ENCODE measurements at regions not wholly inside any gene's neighbourhood (a gene's known extent, or its start where the extent isn't known, plus 50 kb on each side); places are given as distances from the start of the nearest gene placed in this dataset.

DNA sequence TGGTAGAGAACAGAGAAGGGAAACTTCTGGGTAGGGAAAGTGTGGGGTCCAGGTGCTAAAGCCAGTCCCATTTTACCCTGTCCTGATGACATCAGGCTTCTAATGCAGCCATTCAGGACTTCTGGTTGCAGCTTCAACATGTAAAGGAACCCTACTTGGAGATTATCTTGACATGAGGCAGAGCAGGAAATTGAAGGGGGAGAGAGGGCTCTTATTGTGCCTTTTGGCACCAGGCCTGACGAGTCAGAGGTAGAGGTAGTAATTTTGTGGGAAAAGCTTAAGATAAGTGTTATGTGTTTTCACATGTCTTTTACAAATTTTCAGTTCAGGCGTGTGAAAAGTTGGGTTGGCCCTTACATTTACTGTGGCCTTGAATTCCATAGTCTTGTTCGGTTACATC, 102.4 kb upstream of the APC start:
- H3K27me3 Mint-ChIP-seq = peaks cover 19% of the 10 kb centered on the region
- H3K36me3 Mint-ChIP-seq (ENCODE audit: low read depth) = no peaks in the 10 kb centered on the region
- no peaks in the 10 kb centered on the region for H3K4me1 Mint-ChIP-seq
- DNase-seq = no peak
- H3K27ac Mint-ChIP-seq = no peak overlapping the region
- H3K9me3 Mint-ChIP-seq = peaks cover 8% of the 10 kb centered on the region
- intact Hi-C loops (cut with micrococcal nuclease) = no loop called here
- no peak overlapping the region for H3K4me3 Mint-ChIP-seq

DNA sequence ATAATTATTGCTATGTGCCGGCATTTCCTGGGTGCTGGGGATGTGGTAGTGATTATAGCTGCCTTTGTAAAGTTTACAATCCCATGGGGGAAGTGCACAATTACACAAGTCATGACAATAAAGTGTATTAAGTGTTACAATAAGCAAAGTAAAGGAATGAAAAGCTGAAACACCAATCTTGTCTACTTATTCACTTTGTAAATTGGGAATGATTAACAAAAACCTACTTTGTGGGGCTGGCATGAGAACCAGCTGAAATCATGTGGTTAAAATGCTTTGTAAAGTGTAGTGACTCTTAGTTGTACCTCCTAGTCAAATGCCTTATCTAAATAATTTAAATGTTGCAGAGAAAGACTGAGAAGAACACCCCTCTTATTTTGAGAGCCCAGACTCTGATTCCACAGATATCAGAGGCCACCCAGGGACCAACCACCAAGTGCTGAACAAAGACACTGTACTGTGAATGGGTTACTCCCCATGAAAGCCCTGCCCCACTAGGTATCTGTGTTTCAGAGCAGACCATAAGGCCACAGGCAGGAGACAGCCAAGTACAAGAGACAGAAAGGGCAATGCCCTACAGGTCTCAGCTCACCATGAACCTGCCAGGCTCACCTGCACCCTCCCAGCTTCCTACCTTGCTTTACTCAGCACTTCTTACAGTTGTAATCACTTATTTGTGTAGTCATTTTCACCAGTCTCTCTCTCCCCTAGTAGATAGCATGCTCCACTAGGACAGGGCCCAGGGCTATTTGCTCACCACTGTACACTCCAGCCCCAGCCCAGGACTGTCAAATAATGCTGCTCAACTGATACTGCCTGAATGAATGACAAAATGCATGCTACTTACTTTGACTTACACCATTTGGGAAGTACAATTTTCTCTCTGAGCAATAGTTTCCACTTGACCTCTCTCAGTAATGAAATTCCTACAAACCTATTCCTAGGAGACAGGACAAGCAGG, 101.6 kb upstream of the APC start:
- Mint-ChIP-seq H3K36me3 (ENCODE audit: low read depth) (no peaks in the 10 kb centered on the region), H3K4me3 (no peak overlapping the region), H3K4me1 (no peaks in the 10 kb centered on the region), H3K9me3 (peaks cover 8% of the 10 kb centered on the region), H3K27me3 (peaks cover 16% of the 10 kb centered on the region), H3K27ac (no peak overlapping the region)
- no peak for DNase-seq
- intact Hi-C loops (cut with micrococcal nuclease) = no loop called here

DNA sequence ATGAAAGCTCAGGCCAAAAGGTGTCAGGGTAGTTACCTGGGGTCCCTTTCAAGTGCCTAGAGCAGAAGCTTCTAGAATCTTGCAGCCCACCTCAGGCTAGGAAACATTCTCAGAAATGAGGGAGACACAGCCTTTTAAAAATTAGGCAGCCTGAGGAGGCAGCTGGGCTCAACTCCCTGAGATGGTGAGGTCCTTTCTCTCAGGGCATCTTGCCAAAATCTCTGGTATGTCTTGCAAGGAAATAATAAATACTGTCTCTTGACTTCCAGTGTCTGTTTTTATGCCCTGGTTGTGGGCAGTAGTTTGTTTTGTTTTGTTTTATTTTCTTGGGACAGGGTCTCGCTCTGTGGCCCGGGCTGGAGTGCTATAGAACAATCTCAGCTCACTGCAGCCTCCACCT, 100.9 kb upstream of the APC start:
- no peak overlapping the region for H3K4me3 Mint-ChIP-seq
- no peak for DNase-seq
- intact Hi-C loops (cut with micrococcal nuclease) = no loop called here
- H3K27ac Mint-ChIP-seq = no peak overlapping the region
- H3K36me3 Mint-ChIP-seq (ENCODE audit: low read depth) = no peaks in the 10 kb centered on the region
- H3K9me3 Mint-ChIP-seq = peaks cover 8% of the 10 kb centered on the region
- H3K4me1 Mint-ChIP-seq = no peaks in the 10 kb centered on the region
- H3K27me3 Mint-ChIP-seq = peaks cover 15% of the 10 kb centered on the region

DNA sequence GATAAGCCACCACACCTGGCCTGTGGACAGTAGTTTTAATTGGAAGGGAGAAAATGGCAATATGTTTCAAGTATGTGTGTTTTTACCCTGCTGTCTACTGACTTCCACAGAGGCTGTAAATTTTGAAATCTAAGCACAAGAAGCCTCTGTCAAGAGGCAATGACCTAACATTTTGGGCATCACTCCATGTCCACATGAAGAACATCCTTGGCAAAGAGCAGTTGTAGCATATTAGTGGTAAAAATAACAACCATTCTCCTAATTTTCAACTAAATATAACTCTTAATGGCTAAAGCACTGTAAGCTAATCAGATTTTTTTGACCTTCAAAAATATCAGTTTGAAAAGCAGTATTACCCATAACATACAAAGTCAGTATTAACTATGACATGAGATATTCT, 100.3 kb upstream of the APC start:
- intact Hi-C loops (cut with micrococcal nuclease) = no loop called here
- Mint-ChIP-seq H3K4me3 (no peak overlapping the region), H3K27ac (no peak overlapping the region), H3K27me3 (peaks cover 15% of the 10 kb centered on the region), H3K9me3 (peaks cover 7% of the 10 kb centered on the region), H3K4me1 (no peaks in the 10 kb centered on the region), H3K36me3 (ENCODE audit: low read depth) (no peaks in the 10 kb centered on the region)
- no peak for DNase-seq

DNA sequence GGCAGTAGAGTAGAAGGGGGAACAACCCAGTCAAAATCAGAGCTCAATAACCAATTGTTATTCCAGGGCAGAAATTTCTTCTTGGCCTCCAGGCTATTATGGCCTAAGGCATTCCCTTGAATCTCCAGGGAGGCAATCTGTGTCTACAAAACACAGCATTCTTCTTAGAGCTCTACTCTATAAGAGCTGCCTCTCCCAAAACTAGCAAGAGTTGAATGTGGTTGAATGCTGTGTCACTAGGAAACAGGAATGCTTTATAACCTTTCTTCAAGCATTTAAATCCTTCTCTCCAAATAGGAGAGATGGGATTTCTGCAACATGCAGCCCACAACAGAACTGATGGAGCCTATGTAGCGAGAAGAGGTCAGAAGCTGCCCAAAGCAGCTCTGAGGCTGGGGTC, 97.1 kb upstream of the APC start:
- Mint-ChIP-seq H3K4me3 (no peak overlapping the region), H3K27ac (no peak overlapping the region), H3K27me3 (peaks cover 10% of the 10 kb centered on the region), H3K9me3 (no peaks in the 10 kb centered on the region), H3K36me3 (ENCODE audit: low read depth) (no peaks in the 10 kb centered on the region), H3K4me1 (no peaks in the 10 kb centered on the region)
- no peak for DNase-seq
- intact Hi-C loops (cut with micrococcal nuclease) = no loop called here

DNA sequence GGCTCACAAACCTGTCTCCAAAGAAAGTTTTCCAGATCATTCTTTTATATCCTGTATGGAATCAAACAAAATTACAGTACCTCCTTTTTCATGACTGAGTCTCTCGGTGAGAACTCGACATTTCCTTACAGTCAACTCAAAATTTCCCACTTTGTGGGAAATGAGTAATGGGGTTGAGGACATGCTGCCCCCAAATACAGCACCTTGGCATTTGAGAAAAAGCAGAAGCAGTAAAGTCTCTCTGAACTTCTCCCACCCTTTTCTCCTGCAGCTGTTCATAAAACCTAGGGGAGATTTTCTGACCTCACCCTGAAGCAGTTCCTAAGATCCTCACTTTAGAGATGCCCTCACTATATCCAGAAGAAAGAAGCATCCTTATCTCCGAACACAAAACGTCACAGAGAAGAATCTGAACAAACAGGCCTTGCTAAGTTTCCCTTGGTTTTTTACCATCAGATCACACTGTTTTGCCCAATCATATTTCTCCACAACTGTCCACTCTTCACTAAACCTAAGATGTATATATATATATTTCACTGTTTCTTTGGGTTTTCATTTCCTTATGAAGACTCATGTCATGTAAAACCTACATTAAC, 96.1 kb upstream of the APC start:
- intact Hi-C loops (cut with micrococcal nuclease) = no loop called here
- H3K9me3 Mint-ChIP-seq = no peaks in the 10 kb centered on the region

DNA sequence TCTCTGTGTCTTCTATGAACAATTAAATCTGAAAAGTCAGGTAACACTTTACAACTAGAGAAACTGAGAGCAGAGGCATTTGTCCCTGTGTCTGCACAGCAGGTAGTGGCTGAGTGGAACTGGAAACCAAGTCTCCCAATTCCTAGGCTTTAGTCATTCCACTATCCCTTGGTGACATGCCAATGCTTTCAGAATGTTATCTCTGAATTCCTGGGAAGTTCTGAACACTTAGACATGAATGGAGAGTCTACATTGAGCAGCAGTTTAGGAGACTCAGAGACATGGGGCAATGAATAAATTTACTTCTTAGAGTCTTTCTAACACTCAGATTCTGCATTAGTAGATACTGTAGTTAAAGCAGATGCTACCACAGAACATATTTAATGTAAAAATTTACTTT, 94.8 kb upstream of the APC start:
- no peaks in the 10 kb centered on the region for H3K36me3 Mint-ChIP-seq (ENCODE audit: low read depth)
- no peak overlapping the region for H3K4me3 Mint-ChIP-seq
- peaks cover 8% of the 10 kb centered on the region for H3K27me3 Mint-ChIP-seq
- H3K27ac Mint-ChIP-seq = no peak overlapping the region
- DNase-seq = no peak
- no peaks in the 10 kb centered on the region for H3K4me1 Mint-ChIP-seq
- H3K9me3 Mint-ChIP-seq = no peaks in the 10 kb centered on the region
- intact Hi-C loops (cut with micrococcal nuclease) = no loop called here

More for the DNA sequence above, 96.1 kb upstream of the APC start:
- no peak for DNase-seq
- Mint-ChIP-seq H3K27ac (no peak overlapping the region), H3K36me3 (ENCODE audit: low read depth) (no peaks in the 10 kb centered on the region), H3K27me3 (peaks cover 8% of the 10 kb centered on the region), H3K4me3 (no peak overlapping the region), H3K4me1 (no peaks in the 10 kb centered on the region)

DNA sequence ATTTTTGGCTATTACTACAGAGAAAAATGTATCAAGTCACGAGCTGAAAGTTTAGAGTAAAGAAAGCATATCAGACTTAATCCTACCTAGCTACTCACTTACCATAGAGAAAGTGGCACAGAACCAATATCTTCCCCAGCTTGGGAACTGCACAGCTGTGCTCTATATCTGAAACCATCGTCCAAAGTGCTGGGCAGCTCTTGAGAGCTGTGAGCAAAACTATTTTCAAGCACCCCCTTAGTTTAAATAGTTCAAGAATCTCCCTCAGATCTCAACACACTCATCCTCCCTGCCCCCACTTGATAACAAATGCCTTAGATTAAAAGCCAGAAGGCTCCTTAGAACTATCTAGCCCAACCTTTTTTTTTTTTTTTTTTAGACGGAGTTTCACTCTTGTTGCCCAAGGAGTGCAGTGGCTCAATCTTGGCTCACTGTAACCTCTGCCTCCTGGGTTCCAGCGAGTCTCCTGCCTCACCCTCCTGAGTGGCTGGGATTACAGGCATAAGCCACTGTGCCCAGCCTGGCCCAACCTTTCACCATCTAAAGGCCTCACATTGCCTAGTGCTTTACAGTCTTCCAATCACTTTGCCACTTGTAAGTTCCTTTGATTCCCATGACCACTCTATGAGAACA, 94.2 kb upstream of the APC start:
- H3K27me3 Mint-ChIP-seq = peaks cover 7% of the 10 kb centered on the region
- no peaks in the 10 kb centered on the region for H3K36me3 Mint-ChIP-seq (ENCODE audit: low read depth)
- H3K27ac Mint-ChIP-seq = no peak overlapping the region
- no peak for DNase-seq
- intact Hi-C loops (cut with micrococcal nuclease) = no loop called here
- H3K4me3 Mint-ChIP-seq = no peak overlapping the region
- H3K4me1 Mint-ChIP-seq = no peaks in the 10 kb centered on the region
- H3K9me3 Mint-ChIP-seq = no peaks in the 10 kb centered on the region

DNA sequence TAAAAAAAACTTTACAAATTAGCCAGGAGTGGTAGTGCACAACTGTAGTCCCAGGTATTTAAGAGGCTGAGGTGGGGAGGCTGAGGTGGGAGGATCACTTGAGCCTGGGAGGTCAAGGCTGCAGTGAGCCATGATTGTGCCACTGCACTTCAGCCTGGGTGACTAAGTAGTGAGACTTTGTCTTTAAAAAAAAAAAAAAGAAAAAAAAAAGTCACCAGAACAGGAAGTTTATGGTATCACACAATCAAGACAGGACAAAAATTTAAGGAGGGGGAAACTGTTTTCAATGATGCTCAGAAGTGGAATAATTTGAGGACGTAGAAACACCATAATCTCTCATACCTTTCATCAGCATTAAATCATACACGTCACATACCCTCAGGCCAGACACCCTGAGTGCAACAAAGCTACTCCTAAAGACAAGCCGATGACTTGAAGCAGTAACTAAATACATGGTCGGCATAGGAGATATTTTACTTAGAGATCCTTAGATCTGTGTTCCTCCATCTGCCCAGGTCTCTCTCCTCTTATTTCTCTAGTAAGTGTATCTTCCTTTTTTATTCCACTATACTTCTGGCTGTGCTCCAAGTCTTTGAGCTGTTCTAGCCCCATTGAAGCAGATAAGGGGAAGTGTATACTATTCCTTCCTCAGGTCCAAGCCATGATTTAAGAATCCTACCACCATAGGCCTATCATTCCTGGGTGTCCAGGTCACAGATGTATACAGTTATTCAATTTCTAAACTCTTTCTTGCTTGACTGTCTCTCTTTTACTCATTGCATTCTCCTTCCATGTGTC, 91.3 kb upstream of the APC start:
- Mint-ChIP-seq H3K4me3 (no peak overlapping the region), H3K36me3 (ENCODE audit: low read depth) (no peaks in the 10 kb centered on the region), H3K27me3 (peaks cover 6% of the 10 kb centered on the region), H3K27ac (no peak overlapping the region), H3K4me1 (no peaks in the 10 kb centered on the region), H3K9me3 (no peaks in the 10 kb centered on the region)
- DNase-seq = no peak
- intact Hi-C loops (cut with micrococcal nuclease) = no loop called here

DNA sequence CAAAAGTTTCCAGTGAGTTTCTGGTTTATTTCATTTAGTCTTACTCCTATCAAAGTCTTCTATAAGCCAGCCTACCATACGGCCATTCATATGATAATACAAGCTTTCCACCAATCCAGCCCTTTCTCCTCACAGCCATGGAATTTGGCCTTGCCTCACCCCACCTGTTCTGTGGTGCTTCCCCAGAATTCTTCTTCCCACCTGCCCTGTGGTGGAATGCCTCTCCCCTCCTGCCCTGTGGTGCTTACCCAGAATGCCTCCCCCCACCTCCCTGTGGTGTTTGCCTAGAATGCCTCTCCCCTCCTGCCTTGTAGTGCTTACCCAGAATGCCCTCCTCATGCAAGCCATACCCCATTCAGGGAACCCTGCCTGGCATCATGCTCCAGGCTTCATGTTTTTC, 90.3 kb upstream of the APC start:
- intact Hi-C loops (cut with micrococcal nuclease) = no loop called here
- DNase-seq = no peak
- Mint-ChIP-seq H3K36me3 (ENCODE audit: low read depth) (no peaks in the 10 kb centered on the region), H3K27ac (no peak overlapping the region), H3K4me3 (no peak overlapping the region), H3K27me3 (peaks cover 5% of the 10 kb centered on the region), H3K9me3 (no peaks in the 10 kb centered on the region), H3K4me1 (no peaks in the 10 kb centered on the region)

DNA sequence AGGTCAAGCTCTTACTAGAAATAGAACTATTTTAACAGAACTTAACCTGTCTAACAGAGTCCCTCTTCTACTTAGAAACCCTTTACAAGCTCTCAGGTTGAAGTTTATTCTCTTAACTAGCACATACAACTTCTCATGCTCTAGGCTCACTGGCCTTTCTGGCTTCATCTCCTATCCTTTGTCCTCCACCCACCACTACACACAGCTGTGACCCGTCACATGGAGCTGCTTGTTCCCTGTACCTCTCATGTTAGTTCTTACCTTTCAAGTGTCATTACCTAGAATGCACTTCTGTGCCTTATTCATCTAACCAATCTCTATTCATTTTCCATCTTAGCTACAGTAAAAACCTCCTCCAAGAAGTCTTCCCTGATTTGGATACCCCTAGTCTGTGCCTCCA, 89.4 kb upstream of the APC start:
- DNase-seq = no peak
- H3K4me3 Mint-ChIP-seq = no peak overlapping the region
- H3K27ac Mint-ChIP-seq = no peak overlapping the region
- intact Hi-C loops (cut with micrococcal nuclease) = no loop called here
- H3K9me3 Mint-ChIP-seq = no peaks in the 10 kb centered on the region
- no peaks in the 10 kb centered on the region for H3K36me3 Mint-ChIP-seq (ENCODE audit: low read depth)
- no peaks in the 10 kb centered on the region for H3K4me1 Mint-ChIP-seq
- peaks cover 5% of the 10 kb centered on the region for H3K27me3 Mint-ChIP-seq

DNA sequence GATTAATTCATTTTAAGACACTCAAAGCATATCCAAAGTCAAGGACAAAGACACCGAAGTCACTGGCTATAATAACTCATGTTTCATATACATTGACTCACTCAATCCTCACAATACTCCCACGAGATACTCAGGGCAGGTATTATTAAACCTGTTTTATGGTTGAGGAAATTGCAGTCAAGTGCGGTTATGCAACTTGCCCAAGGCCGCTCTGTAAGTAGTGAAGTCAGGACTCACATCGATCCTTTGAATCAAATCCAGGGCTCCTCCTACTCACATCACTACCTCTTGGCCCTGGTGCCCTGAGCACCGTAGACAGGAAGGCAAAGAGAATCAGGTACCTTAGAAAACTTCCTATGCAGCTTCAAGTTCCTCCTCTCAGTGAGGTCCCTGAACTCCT, 87.8 kb upstream of the APC start:
- no peak for DNase-seq
- Mint-ChIP-seq H3K9me3 (no peaks in the 10 kb centered on the region), H3K27me3 (peaks cover 8% of the 10 kb centered on the region), H3K36me3 (ENCODE audit: low read depth) (no peaks in the 10 kb centered on the region), H3K4me3 (no peak overlapping the region), H3K4me1 (no peaks in the 10 kb centered on the region), H3K27ac (no peak overlapping the region)
- intact Hi-C loops (cut with micrococcal nuclease) = no loop called here

DNA sequence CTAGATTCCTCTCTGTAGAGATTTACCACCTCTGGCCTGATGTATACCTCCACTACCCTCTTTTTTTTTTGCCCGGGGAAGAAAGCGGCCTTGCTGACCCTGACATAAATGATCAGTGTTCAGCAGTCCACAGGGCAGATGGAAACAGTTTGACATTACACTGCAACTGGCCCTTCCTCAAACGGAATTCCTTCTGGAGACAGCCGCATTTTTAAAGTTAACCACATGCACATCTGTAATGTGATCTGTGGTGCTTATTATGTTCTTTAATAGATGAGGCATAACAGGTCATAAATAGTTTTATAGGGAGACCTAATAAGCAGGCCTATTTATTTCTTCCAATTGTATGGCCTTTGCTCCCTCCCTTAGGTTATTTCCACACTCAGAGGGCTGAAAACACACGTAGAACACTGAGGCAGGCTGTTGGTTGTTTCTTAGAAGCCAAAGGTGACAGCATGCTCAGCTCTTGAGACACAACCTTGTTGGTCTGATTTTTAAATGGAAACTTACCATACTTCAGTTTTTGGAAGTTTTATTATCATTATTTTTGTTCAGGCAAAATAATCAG, 84.0 kb upstream of the APC start:
- Mint-ChIP-seq H3K4me3 (no peak overlapping the region), H3K9me3 (no peaks in the 10 kb centered on the region), H3K27me3 (peaks cover 11% of the 10 kb centered on the region), H3K4me1 (no peaks in the 10 kb centered on the region), H3K27ac (no peak overlapping the region), H3K36me3 (ENCODE audit: low read depth) (no peaks in the 10 kb centered on the region)
- DNase-seq = no peak
- intact Hi-C loops (cut with micrococcal nuclease) = no loop called here
